GDM1 (cell line): ENCODE measurements at regions not wholly inside any gene's neighbourhood (a gene's known extent, or its start where the extent isn't known, plus 50 kb on each side); places are given as distances from the start of the nearest gene placed in this dataset.
A peak's percentile ranks its signal among the peaks of the same experiment; 100 is the strongest.
"Not testable (repeated sequence)": the region's sequence is repeated elsewhere in the genome, so short reads cannot be mapped to it uniquely, and the experiment has no call there.

Source experiments
- DNase-seq: peaks from one replicate; lab custom pipeline; 2025; lab: John Stamatoyannopoulos, UW

GRCh38 chr1:26626994-26627393, 68.8 kb upstream of the ARID1A start:
- DNase-seq = no peak

- peak; percentile 44 for DNase-seq
These were observed 67.9 kb upstream of the ARID1A start for GRCh38 chr1:26627954-26628353.

- no peak for DNase-seq
These were observed 65.2 kb upstream of the ARID1A start for GRCh38 chr1:26630634-26631033.

GRCh38 chr1:26635800-26636199, 60.0 kb upstream of the ARID1A start:
- not testable (repeated sequence) for DNase-seq

- no peak for DNase-seq
These were observed 50.1 kb upstream of the ARID1A start for GRCh38 chr1:26645734-26646133.
